Liver (tissue), 8 donors: ENCODE measurements at regions not wholly inside any gene's neighbourhood (a gene's known extent, or its start where the extent isn't known, plus 50 kb on each side); places are given as distances from the start of the nearest gene placed in this dataset.

Experiments
- DNase-seq: peaks from one replicate; pipeline ENCODE4 v3.0.0-alpha.2; 2017; ENCODE audit warnings: low spot score
- H3K27ac ChIP-seq, 2 donors: one replicate each; pipeline ENCODE4 v1.7.0; 2013; ENCODE audit warnings: inconsistent platforms in 2 of 2, low read length in 2 of 2, control low read depth in 1 of 2, low read depth in 1 of 2, mild to moderate bottlenecking in 1 of 2
- H3K27me3 ChIP-seq, 4 donors: one replicate each; pipeline versions ENCODE4 v1.6.1 to v1.7.0; 2013; ENCODE audit warnings: low read length in 3 of 4, inconsistent platforms in 1 of 4, mild to moderate bottlenecking in 1 of 4, moderate library complexity in 1 of 4; ENCODE audit not compliant: control insufficient read depth in 4 of 4, insufficient read depth in 4 of 4
- H3K36me3 ChIP-seq, 4 donors: one replicate each; pipeline versions ENCODE4 v1.6.1 to v1.7.0; 2013; ENCODE audit warnings: low read length in 3 of 4, mild to moderate bottlenecking in 3 of 4, low read depth in 1 of 4, moderate library complexity in 1 of 4; ENCODE audit not compliant: control insufficient read depth in 4 of 4, insufficient read depth in 3 of 4
- H3K4me1 ChIP-seq, 4 donors: one replicate each; pipeline versions ENCODE4 v1.6.1 to v1.7.0; 2013; ENCODE audit warnings: low read length in 3 of 4, mild to moderate bottlenecking in 3 of 4, moderate library complexity in 1 of 4; ENCODE audit not compliant: control insufficient read depth in 4 of 4, insufficient read depth in 4 of 4
- H3K4me3 ChIP-seq, 3 donors: one replicate each; pipeline versions ENCODE4 v1.6.1 to v1.7.0; 2013; ENCODE audit warnings: low read length in 3 of 3, control low read depth in 1 of 3, low read depth in 1 of 3, mild to moderate bottlenecking in 1 of 3
- H3K9ac ChIP-seq, 2 donors: one replicate each; pipeline ENCODE4 v1.7.0; 2013; ENCODE audit warnings: low read length in 2 of 2, mild to moderate bottlenecking in 2 of 2, moderate library complexity in 2 of 2, control low read depth in 1 of 2, low read depth in 1 of 2
- H3K9me3 ChIP-seq, 4 donors: one replicate each; pipeline versions ENCODE4 v1.6.1 to v1.7.0; 2013; ENCODE audit warnings: low read length in 3 of 4; ENCODE audit not compliant: control insufficient read depth in 4 of 4
- CTCF ChIP-seq: fragments of 150-350 bp; IDR thresholded peaks from 2 replicates; pipeline ENCODE4 v1.5.1; 2017; ENCODE audit warnings: improper control_type of control experiment, low read depth, low read length; ENCODE audit not compliant: missing input control
- FOXA1 ChIP-seq: IDR thresholded peaks from 2 replicates; pipeline ENCODE4 v1.6.1; 2016; ENCODE audit warnings: antibody characterized with exemption
- FOXA2 ChIP-seq: IDR thresholded peaks from 2 replicates; pipeline ENCODE4 v1.6.1; 2016; ENCODE audit warnings: antibody characterized with exemption
- GABPA ChIP-seq, 2 donors: IDR thresholded peaks in 1 of 2; conservative IDR thresholded peaks in 1 of 2; 2 replicates each; pipeline ENCODE4 v1.6.1; 2016; ENCODE audit warnings: antibody characterized with exemption in 2 of 2, mild to moderate bottlenecking in 1 of 2, moderate library complexity in 1 of 2
- HNF4G ChIP-seq: IDR thresholded peaks from 2 replicates; pipeline ENCODE4 v1.6.1; 2016; ENCODE audit warnings: antibody characterized with exemption
- JUND ChIP-seq, 2 donors: IDR thresholded peaks; 2 replicates each; pipeline ENCODE4 v1.6.1; 2016; ENCODE audit warnings: antibody characterized with exemption in 2 of 2
- MAX ChIP-seq: IDR thresholded peaks from 2 replicates; pipeline ENCODE4 v1.6.1; 2016; ENCODE audit warnings: antibody characterized with exemption
- NR2F2 ChIP-seq: IDR thresholded peaks from 2 replicates; pipeline ENCODE4 v1.6.1; 2016; ENCODE audit warnings: antibody characterized with exemption
- RAD21 ChIP-seq, 2 donors: IDR thresholded peaks; 2 replicates each; pipeline ENCODE4 v1.6.1; 2016; ENCODE audit warnings: antibody characterized with exemption in 2 of 2, mild to moderate bottlenecking in 2 of 2
- REST ChIP-seq: IDR thresholded peaks from 2 replicates; pipeline ENCODE4 v1.6.1; 2016; ENCODE audit warnings: antibody characterized with exemption, mild to moderate bottlenecking
- SP1 ChIP-seq: IDR thresholded peaks from 2 replicates; pipeline ENCODE4 v1.6.1; 2018; ENCODE audit warnings: antibody characterized with exemption, mild to moderate bottlenecking
- TAF1 ChIP-seq: conservative IDR thresholded peaks from 2 replicates; pipeline ENCODE4 v1.6.1; 2016; ENCODE audit warnings: antibody characterized with exemption, mild to moderate bottlenecking
- WGBS: extraction: QIAGEN DNeasy Blood & Tissue Kit; methylation state at CpG from one replicate; pipeline ENCODE4 v1.1.7; 2013; 5-methylcytosine and 5-hydroxymethylcytosine counted together
- donor health status: healthy.
- donor health status: healthy.
- donor health status: healthy.
- donor health status: healthy.
- donor health status: healthy.

GRCh38 chr11:134913999-134914590, 502.1 kb upstream of the B3GAT1 start:
- no peaks in the 10 kb centered on the region for H3K9me3 ChIP-seq
- H3K27ac ChIP-seq = no peak overlapping the region
- no peaks in the 10 kb centered on the region for H3K27me3 ChIP-seq
- no peaks in the 10 kb centered on the region for H3K36me3 ChIP-seq
- 82% methylated on average over 12 of the region's 12 CpGs for WGBS
- no peak for DNase-seq
- H3K4me3 ChIP-seq = no peak overlapping the region
- H3K9ac ChIP-seq = no peak overlapping the region
- TF ChIP-seq CTCF (no peak), RAD21 (IDR thresholded peaks at IDR 0.05) (no peak), REST (no peak), FOXA2 (no peak), JUND (IDR thresholded peaks at IDR 0.05) (no peak), TAF1 (no peak), MAX (no peak), SP1 (no peak), HNF4G (no peak), NR2F2 (no peak)
- no peaks in the 10 kb centered on the region for H3K4me1 ChIP-seq

- DNase-seq = no peak
Measured at GRCh38 chr11:134913391-134913790, 501.3 kb upstream of the B3GAT1 start.

GRCh38 chr11:134911514-134912180, 499.6 kb upstream of the B3GAT1 start:
- no peak for DNase-seq
- H3K4me3 ChIP-seq = no peak overlapping the region
- H3K9me3 ChIP-seq = no peaks in the 10 kb centered on the region
- no peaks in the 10 kb centered on the region for H3K4me1 ChIP-seq
- H3K27me3 ChIP-seq = no peaks in the 10 kb centered on the region
- H3K36me3 ChIP-seq = no peaks in the 10 kb centered on the region
- no peak overlapping the region for H3K9ac ChIP-seq
- no peak overlapping the region for H3K27ac ChIP-seq
- WGBS = 67% methylated on average over 9 of the region's 9 CpGs
- TF ChIP-seq MAX = no peak
- TF ChIP-seq GABPA (IDR thresholded peaks at IDR 0.05 in 1 of 2, conservative IDR thresholded peaks at IDR 0.05 in 1 of 2) = no peak
- no peak for TF ChIP-seq REST
- no peak for TF ChIP-seq JUND (IDR thresholded peaks at IDR 0.05)
- TF ChIP-seq TAF1 = no peak
- no peak for TF ChIP-seq CTCF
- TF ChIP-seq FOXA1 = no peak
- TF ChIP-seq RAD21 (IDR thresholded peaks at IDR 0.05) = no peak

More at GRCh38 chr11:134913391-134913790, 501.3 kb upstream of the B3GAT1 start:
- H3K27me3 ChIP-seq = no peaks in the 10 kb centered on the region
- WGBS = 83% methylated on average over 18 of the region's 18 CpGs
- no peak overlapping the region for H3K9ac ChIP-seq
- no peaks in the 10 kb centered on the region for H3K4me1 ChIP-seq
- no peak for TF ChIP-seq MAX
- TF ChIP-seq RAD21 (IDR thresholded peaks at IDR 0.05) = no peak
- no peak overlapping the region for H3K27ac ChIP-seq
- H3K36me3 ChIP-seq = no peaks in the 10 kb centered on the region
- no peak overlapping the region for H3K4me3 ChIP-seq
- H3K9me3 ChIP-seq = no peaks in the 10 kb centered on the region
